Stomach (tissue), 8 donors: ENCODE measurements at regions not wholly inside any gene's neighbourhood (a gene's known extent, or its start where the extent isn't known, plus 50 kb on each side); places are given as distances from the start of the nearest gene placed in this dataset.

Experiments
- DNase-seq, 2 donors: peaks; one replicate each; pipeline versions ENCODE4 v3.0.0 to v3.0.0-alpha.2; 2013 to 2019
- H3K27ac ChIP-seq, 5 donors: fragments of 200-600 bp in 4 of 5; sonication (generic) in 4 of 5; one replicate each; pipeline ENCODE4 v1.5.1; 2013 to 2019; ENCODE audit warnings: mild to moderate bottlenecking in 1 of 5, moderate library complexity in 1 of 5
- H3K27me3 ChIP-seq, 3 donors: fragments of 200-600 bp; sonication (generic); one replicate each; pipeline ENCODE4 v1.5.1; 2017 to 2019; ENCODE audit warnings: mixed run types in 1 of 3
- H3K36me3 ChIP-seq, 4 donors: fragments of 200-600 bp; sonication (generic); 1 replicate in 3 of 4; 2 replicates in 1 of 4; pipeline ENCODE4 v1.5.1; 2016 to 2019
- H3K4me1 ChIP-seq, 4 donors: fragments of 200-600 bp; sonication (generic); one replicate each; pipeline ENCODE4 v1.5.1; 2016 to 2019
- H3K4me3 ChIP-seq, 4 donors: fragments of 200-600 bp; sonication (generic) in 3 of 4; one replicate each; pipeline ENCODE4 v1.5.1; 2016 to 2019; ENCODE audit warnings: mild to moderate bottlenecking in 1 of 4
- H3K9me3 ChIP-seq, 4 donors: fragments of 200-600 bp; sonication (generic); one replicate each; pipeline ENCODE4 v1.5.1; 2016 to 2019
- CTCF ChIP-seq, 7 experiments: fragments of 450-650 bp in 4 of 7; fragments of 200-600 bp in 3 of 7; sonication (generic) in 3 of 7; IDR thresholded peaks; one replicate each; pipeline ENCODE4 v1.5.1; 2016 to 2019; ENCODE audit warnings: antibody characterized with exemption in 7 of 7, control low read depth in 2 of 7, mild to moderate bottlenecking in 1 of 7
- EP300 ChIP-seq: sonication (generic); formaldehyde crosslinking; IDR thresholded peaks from one replicate; pipeline ENCODE4 v1.6.1; 2017; ENCODE audit warnings: antibody characterized with exemption
- POLR2A ChIP-seq, 4 donors: fragments of 450-650 bp; IDR thresholded peaks; one replicate each; pipeline ENCODE4 v1.6.1; 2016; ENCODE audit warnings: antibody characterized with exemption in 4 of 4, control low read depth in 2 of 4, mild to moderate bottlenecking in 1 of 4, moderate library complexity in 1 of 4
- POLR2AphosphoS5 ChIP-seq, 3 donors: sonication (generic); formaldehyde crosslinking; IDR thresholded peaks; one replicate each; pipeline ENCODE4 v1.6.1; 2016; ENCODE audit warnings: antibody characterized with exemption in 3 of 3
- WGBS, 5 donors: extraction: QIAGEN DNeasy Blood & Tissue Kit in 3 of 5; methylation state at CpG; one replicate each; pipeline versions ENCODE4 v1.1.5 to v1.1.7; 2013 to 2018; 5-methylcytosine and 5-hydroxymethylcytosine counted together
- intact Hi-C: fragments of 100-400 bp; cut with DNase I; formaldehyde crosslinking; loops from one replicate; pipeline ENCODE4 v1.15.1; 2023; ENCODE audit warnings: low total_unique reads
- donor health status: healthy with polysubstance abuse.
- donor health status: Bipolar disorder and iron deficiency.
- donor health status: healthy.

DNA sequence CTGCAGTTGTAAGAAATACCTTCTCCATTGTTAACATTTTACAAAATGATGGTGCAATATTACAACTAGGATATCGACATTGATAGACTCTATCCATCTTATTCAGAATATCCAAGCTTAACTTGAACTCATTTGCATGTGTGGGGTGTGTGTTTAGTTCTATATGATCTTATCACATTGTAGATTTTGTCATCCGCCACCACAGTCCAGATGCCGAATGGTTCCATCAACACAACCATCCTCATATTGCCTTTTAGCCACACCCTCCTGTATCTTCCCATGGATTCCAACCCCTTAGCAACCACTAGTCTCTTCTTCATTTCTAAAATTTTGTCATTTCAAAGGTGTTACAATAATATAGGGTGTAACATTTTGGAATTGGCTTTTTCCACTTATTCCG is 452.9 kb upstream of the AKR1E2 start:
- Histone ChIP-seq H3K4me3 (no peak overlapping the region), H3K27me3 (no peaks in the 10 kb centered on the region), H3K27ac (peak overlapping the region in 1 of 5 donors; percentile 9), H3K9me3 (no peaks in the 10 kb centered on the region), H3K4me1 (no peaks in the 10 kb centered on the region), H3K36me3 (no peaks in the 10 kb centered on the region)
- 92 to 98% (median 96%) methylated on average over 4 of the region's 4 CpGs for WGBS, 5 donors
- TF ChIP-seq EP300 (no peak), POLR2A (IDR thresholded peaks at IDR 0.05) (no peak), CTCF (IDR thresholded peaks at IDR 0.05) (no peak), POLR2AphosphoS5 (IDR thresholded peaks at IDR 0.05) (no peak)
- intact Hi-C loops: no loop called here
- DNase-seq: no peak

- H3K4me3 ChIP-seq: no peak overlapping the region
- 69 to 75% (median 71%) methylated on average over 6 of the region's 6 CpGs for WGBS, 5 donors
- intact Hi-C loops: no loop called here
- peak overlapping the region in 1 of 5 donors; percentile 9 for H3K27ac ChIP-seq
- H3K27me3 ChIP-seq: no peaks in the 10 kb centered on the region
- no peaks in the 10 kb centered on the region for H3K4me1 ChIP-seq
- no peaks in the 10 kb centered on the region for H3K9me3 ChIP-seq
- peak in 1 of 2 donors; percentile 76 for DNase-seq
- TF ChIP-seq POLR2A (IDR thresholded peaks at IDR 0.05) (no peak), CTCF (IDR thresholded peaks at IDR 0.05) (no peak), EP300 (no peak), POLR2AphosphoS5 (IDR thresholded peaks at IDR 0.05) (peak in 1 of 3 donors; percentile 34)
- no peaks in the 10 kb centered on the region for H3K36me3 ChIP-seq
These were observed 453.4 kb upstream of the AKR1E2 start for GRCh38 chr10:4372601-4373000.

GRCh38 chr10:4371691-4372295 is 454.2 kb upstream of the AKR1E2 start:
- Histone ChIP-seq H3K27ac (no peak overlapping the region), H3K9me3 (no peaks in the 10 kb centered on the region), H3K4me3 (no peak overlapping the region), H3K4me1 (no peaks in the 10 kb centered on the region), H3K36me3 (no peaks in the 10 kb centered on the region), H3K27me3 (no peaks in the 10 kb centered on the region)
- intact Hi-C loops: no loop called here
- no peak for DNase-seq
- WGBS, 5 donors: 74 to 91% (median 84%) methylated on average over 4 of the region's 4 CpGs
- TF ChIP-seq CTCF (IDR thresholded peaks at IDR 0.05): no peak
- no peak for TF ChIP-seq POLR2A (IDR thresholded peaks at IDR 0.05)
- TF ChIP-seq EP300: no peak
- TF ChIP-seq POLR2AphosphoS5 (IDR thresholded peaks at IDR 0.05): no peak

GRCh38 chr10:4370376-4370775 is 455.6 kb upstream of the AKR1E2 start:
- intact Hi-C loops: no loop called here
- no peak overlapping the region for H3K27ac ChIP-seq
- no peaks in the 10 kb centered on the region for H3K36me3 ChIP-seq
- WGBS, 5 donors: 69 to 91% (median 78%) methylated on average over 1 of the region's 1 CpG
- no peak for DNase-seq
- no peaks in the 10 kb centered on the region for H3K4me1 ChIP-seq
- no peaks in the 10 kb centered on the region for H3K27me3 ChIP-seq
- no peaks in the 10 kb centered on the region for H3K9me3 ChIP-seq
- TF ChIP-seq EP300 (no peak), POLR2AphosphoS5 (IDR thresholded peaks at IDR 0.05) (no peak)
- H3K4me3 ChIP-seq: no peak overlapping the region

DNA sequence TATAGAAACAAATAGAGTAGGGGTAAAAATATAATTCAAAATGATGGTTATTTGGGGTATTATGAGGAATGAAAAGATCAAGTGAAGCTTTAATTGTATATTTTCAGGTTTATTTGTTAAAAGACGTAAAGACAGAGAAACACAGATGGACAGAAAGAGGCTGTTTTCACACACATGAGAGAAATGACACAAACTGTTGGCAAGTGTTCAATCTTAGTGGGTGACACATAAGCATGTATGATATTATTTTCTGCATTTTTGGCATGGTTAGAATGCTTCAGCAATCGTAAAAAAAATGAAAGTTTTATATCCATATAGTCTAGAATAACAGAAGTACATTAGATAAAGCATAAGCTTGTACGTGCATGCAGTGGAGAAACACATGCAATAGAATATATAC is 464.4 kb upstream of the AKR1E2 start:
- 86 to 91% (median 90%) methylated on average over 3 of the region's 3 CpGs for WGBS, 5 donors
- TF ChIP-seq POLR2A (IDR thresholded peaks at IDR 0.05): no peak
- TF ChIP-seq POLR2AphosphoS5 (IDR thresholded peaks at IDR 0.05): no peak
- TF ChIP-seq CTCF (IDR thresholded peaks at IDR 0.05): no peak
- TF ChIP-seq EP300: no peak
- Histone ChIP-seq H3K36me3 (no peaks in the 10 kb centered on the region), H3K4me1 (no peaks in the 10 kb centered on the region), H3K27me3 (no peaks in the 10 kb centered on the region), H3K9me3 (no peaks in the 10 kb centered on the region), H3K27ac (no peak overlapping the region), H3K4me3 (no peak overlapping the region)
- intact Hi-C loops: no loop called here
- no peak for DNase-seq
